K562 (cell line): ENCODE measurements at regions not wholly inside any gene's neighbourhood (a gene's known extent, or its start where the extent isn't known, plus 50 kb on each side); places are given as distances from the start of the nearest gene placed in this dataset.

Experiments
- ATAC-seq: fragments of 200-7000 bp; cut with Tn5 transposase; 3 replicates; pipeline ENCODE4 v1.9.1; 2020; ENCODE audit warnings: moderate library complexity
- BruUV-seq: library from RNA; stranded (reverse); fragments of 400-500 nt; replicated peaks from 2 replicates; lab custom pipeline; 2021; lab: Mats Ljungman, UMichigan
- CTCF ChIA-PET: fragments of 300-600 bp; formaldehyde crosslinking; extraction: SDS; loops from one replicate; lab custom pipeline; 2021; ENCODE audit warnings: low intra/inter-chr PET ratio; lab: Yijun Ruan, JAX
- POLR2A ChIA-PET: fragments of 300-600, 350-650 bp; sonication (Branson Sonifier 250); formaldehyde crosslinking; extraction: SDS; loops from one replicate; lab custom pipeline; 2021; ENCODE audit warnings: antibody characterized with exemption, inconsistent platforms; lab: Yijun Ruan, JAX
- DNase-seq, 4 experiments: peaks; one replicate each; pipeline versions ENCODE4 v3.0.0 to v3.0.0-alpha.2; 2011 to 2018; ENCODE audit warnings: low spot score in 3 of 4, mixed read lengths in 3 of 4; ENCODE audit errors: extremely low read depth in 1 of 4
- FAIRE-seq: peaks from 2 replicates; lab custom pipeline; 2011; peaks lifted over from hg19 to GRCh38; lab: Jason Lieb, UNC
- H2AFZ ChIP-seq: 2 replicates; pipeline ENCODE4 v1.6.0; 2011; ENCODE audit warnings: low read depth, low read length, control low read depth, inconsistent platforms
- H3K27ac ChIP-seq: fragments of 200-600 bp; 3 replicates; pipeline ENCODE4 v1.8.0; 2011; ENCODE audit warnings: low read depth, mild to moderate bottlenecking, control low read depth, inconsistent platforms, low read length, moderate library complexity, mixed read lengths; ENCODE audit errors: extremely low read depth
- H3K27me3 ChIP-seq, 2 experiments: fragments of 300-600 bp in 1 of 2; 2 replicates in 1 of 2; 3 replicates in 1 of 2; pipeline versions ENCODE4 v1.6.0 to v1.8.0; 2011; ENCODE audit warnings: inconsistent platforms in 2 of 2, low read length in 2 of 2, mild to moderate bottlenecking in 1 of 2, mixed read lengths in 1 of 2, moderate library complexity in 1 of 2; ENCODE audit not compliant: control insufficient read depth in 2 of 2, insufficient read depth in 2 of 2
- H3K36me3 ChIP-seq: fragments of 300-600 bp; 3 replicates; pipeline ENCODE4 v1.8.0; 2011; ENCODE audit warnings: mild to moderate bottlenecking, low read length, inconsistent platforms; ENCODE audit not compliant: control insufficient read depth, insufficient read depth
- H3K4me1 ChIP-seq, 2 experiments: fragments of 200-600 bp in 1 of 2; replicated peaks in 1 of 2; 2 replicates in 1 of 2; 3 replicates in 1 of 2; pipeline versions ENCODE4 v1.5.1 to v1.8.0; 2011; ENCODE audit warnings: inconsistent platforms in 2 of 2, low read length in 2 of 2, mild to moderate bottlenecking in 1 of 2, mixed read lengths in 1 of 2, moderate library complexity in 1 of 2; ENCODE audit not compliant: control insufficient read depth in 2 of 2, insufficient read depth in 2 of 2
- H3K4me2 ChIP-seq: 2 replicates; pipeline ENCODE4 v1.6.1; 2011; ENCODE audit warnings: low read length, control low read depth, inconsistent platforms, mixed read lengths; ENCODE audit not compliant: insufficient read depth
- H3K4me3 ChIP-seq: fragments of 200-600 bp; sonication (generic), shearing (Covaris generic); 2 replicates; pipeline ENCODE4 v1.5.1; 2016; ENCODE audit warnings: control low read depth, inconsistent platforms
- H3K79me2 ChIP-seq: fragments of 200-600 bp; 3 replicates; pipeline ENCODE4 v1.8.0; 2011; ENCODE audit warnings: low read length, inconsistent platforms; ENCODE audit not compliant: control insufficient read depth, insufficient read depth
- H3K9ac ChIP-seq, 2 experiments: 2 replicates each; pipeline versions ENCODE4 v1.6.0 to v1.6.1; 2011; ENCODE audit warnings: low read depth in 2 of 2, low read length in 2 of 2, control low read depth in 1 of 2, inconsistent platforms in 1 of 2, mild to moderate bottlenecking in 1 of 2, mixed read lengths in 1 of 2; ENCODE audit not compliant: insufficient read depth in 1 of 2
- H3K9me1 ChIP-seq: one replicate; pipeline ENCODE4 v1.6.0; 2011; ENCODE audit warnings: inconsistent platforms, mild to moderate bottlenecking, low read length, moderate library complexity; ENCODE audit not compliant: control insufficient read depth, insufficient read depth
- H3K9me3 ChIP-seq: replicated peaks from 2 replicates; pipeline ENCODE4 v1.5.1; 2011; ENCODE audit warnings: low read depth, low read length, inconsistent platforms; ENCODE audit not compliant: control insufficient read depth, insufficient read depth
- H4K20me1 ChIP-seq: replicated peaks from 2 replicates; pipeline ENCODE4 v1.6.1; 2011; ENCODE audit warnings: low read length, inconsistent platforms, mixed read lengths; ENCODE audit not compliant: control insufficient read depth, insufficient read depth
- EWSR1 ChIP-seq: fragments of 450-650 bp; IDR thresholded peaks from 2 replicates; pipeline ENCODE4 v1.6.1; 2018; ENCODE audit warnings: borderline replicate concordance, mild to moderate bottlenecking, low read depth, moderate library complexity; ENCODE audit not compliant: partially characterized antibody
- KLF13 ChIP-seq: fragments of 450-650 bp; IDR thresholded peaks from 2 replicates; pipeline ENCODE4 v1.6.1; 2016; ENCODE audit warnings: missing genetic modification characterization, low read depth, mild to moderate bottlenecking, missing compliant biosample characterization, moderate library complexity, borderline replicate concordance
- LCOR ChIP-seq: sonication (generic); formaldehyde crosslinking; IDR thresholded peaks from 2 replicates; pipeline ENCODE4 v1.8.0; 2022; ENCODE audit warnings: mild to moderate bottlenecking, missing genetic modification reagents
- PHF20 ChIP-seq: fragments of 450-650 bp; IDR thresholded peaks from 2 replicates; pipeline ENCODE4 v1.6.1; 2018; ENCODE audit not compliant: partially characterized antibody
- RBM15 ChIP-seq: fragments of 200-400 bp; formaldehyde crosslinking; IDR thresholded peaks from 2 replicates; pipeline ENCODE4 v1.6.1; 2018; ENCODE audit warnings: mild to moderate bottlenecking, low read length, moderate library complexity; ENCODE audit not compliant: insufficient read depth
- SMAD3 ChIP-seq: fragments of 450-650 bp; formaldehyde crosslinking; conservative IDR thresholded peaks from 2 replicates; pipeline ENCODE4 v1.4.0; 2020; ENCODE audit warnings: mild to moderate bottlenecking
- TARDBP ChIP-seq: fragments of 450-650 bp; IDR thresholded peaks from 2 replicates; pipeline ENCODE4 v1.6.1; 2016
- ZNF445 ChIP-seq: fragments of 250-450 bp; sonication (Bioruptor Pico); IDR thresholded peaks from 2 replicates; pipeline ENCODE4 v1.4.0; 2020; ENCODE audit warnings: low read depth, mild to moderate bottlenecking, moderate library complexity
- WGBS: fragments of 100-300 bp; shearing (Covaris generic); methylation state at CpG from one replicate; pipeline ENCODE4 v1.1.6; 2016; ENCODE audit warnings: low coverage, mixed read lengths; ENCODE audit not compliant: insufficient coverage; ENCODE audit errors: missing lambda C conversion rate; 5-methylcytosine and 5-hydroxymethylcytosine counted together
- in situ Hi-C: fragments of 300-500 bp; cut with MboI; formaldehyde crosslinking; loops from 4 replicates; pipeline ENCODE4 v1.15.0; 2018; ENCODE audit warnings: inconsistent platforms, mixed read lengths
- intact Hi-C: fragments of 100-400 bp; cut with micrococcal nuclease; formaldehyde crosslinking; loops from 2 replicates; pipeline ENCODE4 v1.14.2; 2022
- TF ChIP-seq, protein P1 (sequence below): IDR thresholded peaks from 2 replicates; pipeline ENCODE4 v1.6.1; 2011; ENCODE audit not compliant: insufficient read length; ENCODE audit errors: extremely low read depth
- TF ChIP-seq, protein P2 (sequence below): fragments of 450-650 bp; formaldehyde crosslinking; IDR thresholded peaks from 2 replicates; pipeline ENCODE4 v1.4.0; 2020; ENCODE audit warnings: mild to moderate bottlenecking, moderate library complexity
- TF ChIP-seq, protein P3 (sequence below): sonication (generic); formaldehyde crosslinking; IDR thresholded peaks from 2 replicates; pipeline ENCODE4 v1.8.0; 2022; ENCODE audit warnings: mild to moderate bottlenecking, missing genetic modification reagents
- TF ChIP-seq, protein P4 (sequence below), 2 experiments: fragments of 450-650 bp; IDR thresholded peaks; 2 replicates each; pipeline ENCODE4 v1.6.1; 2016
- TF ChIP-seq, protein P5 (sequence below), 2 experiments: fragments of 450-650 bp in 1 of 2; sonication (generic) in 1 of 2; formaldehyde crosslinking in 1 of 2; IDR thresholded peaks in 1 of 2; conservative IDR thresholded peaks in 1 of 2; 2 replicates each; pipeline versions ENCODE4 v1.6.1 to v1.8.1; 2016 to 2023; ENCODE audit warnings: mild to moderate bottlenecking in 2 of 2, moderate library complexity in 2 of 2, inconsistent platforms in 1 of 2, missing genetic modification reagents in 1 of 2
- TF ChIP-seq, protein P6 (sequence below), 2 experiments: fragments of 250-450 bp in 1 of 2; fragments of 450-650 bp in 1 of 2; sonication (Bioruptor Pico) in 1 of 2; IDR thresholded peaks; 2 replicates each; pipeline versions ENCODE4 v1.6.1 to v1.8.0; 2016 to 2021; ENCODE audit warnings: mild to moderate bottlenecking in 2 of 2, moderate library complexity in 2 of 2, missing compliant biosample characterization in 1 of 2, missing genetic modification characterization in 1 of 2

DNA sequence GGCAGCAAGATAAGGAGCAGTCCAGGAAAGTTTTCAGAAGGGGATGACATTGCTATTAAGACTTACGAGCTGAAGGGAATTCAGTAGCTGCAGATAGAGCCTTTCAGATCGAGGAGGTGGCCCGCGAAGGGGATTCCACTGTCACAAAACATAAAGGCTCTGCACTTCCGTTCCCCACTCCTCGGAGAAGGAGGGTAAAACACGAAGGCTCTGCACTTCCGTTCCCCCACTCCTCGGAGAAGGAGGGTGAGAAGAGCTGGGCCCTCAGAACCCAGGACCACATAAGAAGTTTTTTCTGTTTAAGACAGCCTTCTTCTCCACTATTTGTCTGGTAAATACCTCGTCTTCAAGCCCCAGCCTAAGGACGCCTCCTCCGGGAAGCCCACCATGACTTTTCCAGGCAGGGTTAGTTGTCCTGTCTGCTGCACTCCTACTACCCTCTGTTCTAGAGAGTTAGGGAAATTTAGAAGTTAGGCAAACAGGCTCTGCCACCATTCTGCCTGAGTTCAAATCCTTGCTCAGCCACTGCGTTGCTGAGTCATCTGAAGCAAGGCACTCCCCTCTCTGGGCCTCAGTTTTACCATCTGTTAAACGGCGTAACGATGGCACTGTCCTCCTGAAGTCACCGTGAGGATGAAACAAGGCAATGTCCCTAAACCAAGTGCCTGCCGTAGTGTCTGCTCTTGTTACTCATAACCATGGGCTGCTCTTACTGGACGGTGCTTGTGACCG is 134.1 kb upstream of the HES1 start:
- BruUV-seq, result no TSS peak
- Histone ChIP-seq H3K36me3 (no peaks in the 10 kb centered on the region), H3K9me3 (no peaks in the 10 kb centered on the region), H3K4me1 (peaks cover 31 to 48% of the 10 kb centered on the region in 2 experiments), H3K27ac (0 out of 3 replicates have a peak overlapping the region, but pooled peaks have one; percentile 20), H3K4me2 (peak overlapping the region; percentile 42), H3K79me2 (no peaks in the 10 kb centered on the region), H3K9ac (peak overlapping the region in 1 of 2 experiments; percentile 71; a peak in 1 of 4 replicates), H4K20me1 (no peaks in the 10 kb centered on the region), H3K4me3 (no peak overlapping the region), H3K9me1 (no peaks in the 10 kb centered on the region), H3K27me3 (no peaks in the 10 kb centered on the region), H2AFZ (peak overlapping the region; percentile 30)
- intact Hi-C loops, result loop anchor here (2.0 to 10.0 kb wide), 6 partner anchors 73 to 255 kb away; no protein-coding TSS in a partner anchor
- 36% methylated on average over 20 of the region's 20 CpGs for WGBS
- POLR2A ChIA-PET, result interaction anchor here (1.1 to 1.4 kb wide), 3 partner anchors 35 to 137 kb away, joined by 3 to 11 read pairs (median 3); partner anchors contain the start of gene HES1
- FAIRE-seq (peak; percentile 79), DNase-seq (peak; percentile 22 to 44 (median 32)), ATAC-seq (no peak; the same call in 2 of the 3 replicates)
- in situ Hi-C loops, result no loop called here
- CTCF ChIA-PET, result no interaction called here
- TF ChIP-seq SMAD3 (CRISPR knock-in tag) (no peak), TARDBP (no peak), EWSR1 (no peak), ZNF445 (no peak), RBM15 (no peak), PHF20 (peak; percentile 23), KLF13 (no peak), LCOR (CRISPR knock-in tag) (no peak)
- TF ChIP-seq, protein P1, sequence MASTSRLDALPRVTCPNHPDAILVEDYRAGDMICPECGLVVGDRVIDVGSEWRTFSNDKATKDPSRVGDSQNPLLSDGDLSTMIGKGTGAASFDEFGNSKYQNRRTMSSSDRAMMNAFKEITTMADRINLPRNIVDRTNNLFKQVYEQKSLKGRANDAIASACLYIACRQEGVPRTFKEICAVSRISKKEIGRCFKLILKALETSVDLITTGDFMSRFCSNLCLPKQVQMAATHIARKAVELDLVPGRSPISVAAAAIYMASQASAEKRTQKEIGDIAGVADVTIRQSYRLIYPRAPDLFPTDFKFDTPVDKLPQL, result no peak
- TF ChIP-seq, protein P2, sequence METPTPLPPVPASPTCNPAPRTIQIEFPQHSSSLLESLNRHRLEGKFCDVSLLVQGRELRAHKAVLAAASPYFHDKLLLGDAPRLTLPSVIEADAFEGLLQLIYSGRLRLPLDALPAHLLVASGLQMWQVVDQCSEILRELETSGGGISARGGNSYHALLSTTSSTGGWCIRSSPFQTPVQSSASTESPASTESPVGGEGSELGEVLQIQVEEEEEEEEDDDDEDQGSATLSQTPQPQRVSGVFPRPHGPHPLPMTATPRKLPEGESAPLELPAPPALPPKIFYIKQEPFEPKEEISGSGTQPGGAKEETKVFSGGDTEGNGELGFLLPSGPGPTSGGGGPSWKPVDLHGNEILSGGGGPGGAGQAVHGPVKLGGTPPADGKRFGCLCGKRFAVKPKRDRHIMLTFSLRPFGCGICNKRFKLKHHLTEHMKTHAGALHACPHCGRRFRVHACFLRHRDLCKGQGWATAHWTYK (CRISPR knock-in tag), result no peak
- TF ChIP-seq, protein P3, sequence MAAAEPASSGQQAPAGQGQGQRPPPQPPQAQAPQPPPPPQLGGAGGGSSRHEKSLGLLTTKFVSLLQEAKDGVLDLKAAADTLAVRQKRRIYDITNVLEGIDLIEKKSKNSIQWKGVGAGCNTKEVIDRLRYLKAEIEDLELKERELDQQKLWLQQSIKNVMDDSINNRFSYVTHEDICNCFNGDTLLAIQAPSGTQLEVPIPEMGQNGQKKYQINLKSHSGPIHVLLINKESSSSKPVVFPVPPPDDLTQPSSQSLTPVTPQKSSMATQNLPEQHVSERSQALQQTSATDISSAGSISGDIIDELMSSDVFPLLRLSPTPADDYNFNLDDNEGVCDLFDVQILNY (CRISPR knock-in tag), result no peak
- TF ChIP-seq, protein P4, sequence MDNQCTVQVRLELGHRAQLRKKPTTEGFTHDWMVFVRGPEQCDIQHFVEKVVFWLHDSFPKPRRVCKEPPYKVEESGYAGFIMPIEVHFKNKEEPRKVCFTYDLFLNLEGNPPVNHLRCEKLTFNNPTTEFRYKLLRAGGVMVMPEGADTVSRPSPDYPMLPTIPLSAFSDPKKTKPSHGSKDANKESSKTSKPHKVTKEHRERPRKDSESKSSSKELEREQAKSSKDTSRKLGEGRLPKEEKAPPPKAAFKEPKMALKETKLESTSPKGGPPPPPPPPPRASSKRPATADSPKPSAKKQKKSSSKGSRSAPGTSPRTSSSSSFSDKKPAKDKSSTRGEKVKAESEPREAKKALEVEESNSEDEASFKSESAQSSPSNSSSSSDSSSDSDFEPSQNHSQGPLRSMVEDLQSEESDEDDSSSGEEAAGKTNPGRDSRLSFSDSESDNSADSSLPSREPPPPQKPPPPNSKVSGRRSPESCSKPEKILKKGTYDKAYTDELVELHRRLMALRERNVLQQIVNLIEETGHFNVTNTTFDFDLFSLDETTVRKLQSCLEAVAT (IDR thresholded peaks at IDR 0.05), result no peak
- TF ChIP-seq, protein P5, sequence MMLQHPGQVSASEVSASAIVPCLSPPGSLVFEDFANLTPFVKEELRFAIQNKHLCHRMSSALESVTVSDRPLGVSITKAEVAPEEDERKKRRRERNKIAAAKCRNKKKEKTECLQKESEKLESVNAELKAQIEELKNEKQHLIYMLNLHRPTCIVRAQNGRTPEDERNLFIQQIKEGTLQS (IDR thresholded peaks at IDR 0.05), result peak; percentile 32
- TF ChIP-seq, protein P5 (CRISPR knock-in tag; conservative IDR thresholded peaks at IDR 0.05), result no peak
- TF ChIP-seq, protein P6, sequence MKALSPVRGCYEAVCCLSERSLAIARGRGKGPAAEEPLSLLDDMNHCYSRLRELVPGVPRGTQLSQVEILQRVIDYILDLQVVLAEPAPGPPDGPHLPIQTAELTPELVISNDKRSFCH (CRISPR knock-in tag; IDR thresholded peaks at IDR 0.05), result no peak
- TF ChIP-seq, protein P6 (tag; IDR thresholded peaks at IDR 0.05), result no peak
